ENCODE measurements at regions not wholly inside any gene's neighbourhood (a gene's known extent, or its start where the extent isn't known, plus 50 kb on each side); places are given as distances from the start of the nearest gene placed in this dataset.

DNA sequence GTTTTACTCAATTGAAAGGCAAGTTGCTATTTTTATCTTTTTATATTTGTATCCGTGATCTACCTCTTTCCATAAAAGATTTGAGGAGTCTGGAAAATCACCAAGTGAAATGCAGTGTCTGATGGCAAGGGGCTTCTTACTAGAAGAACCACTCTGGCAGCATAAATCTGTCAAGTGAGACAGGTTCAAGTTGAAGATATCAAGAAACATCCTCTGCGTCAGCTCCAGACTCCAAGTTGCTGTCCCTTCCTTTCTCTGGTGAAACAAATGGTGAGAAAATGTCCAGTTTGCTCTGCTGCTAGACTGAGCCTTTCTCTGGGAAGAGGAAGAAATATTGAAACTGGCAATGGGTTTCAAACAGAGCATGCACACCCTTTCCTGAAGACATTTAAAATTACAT, 411.2 kb downstream of the PLPP3 start:
- TF ChIP-seq POLR2A (IDR thresholded peaks at IDR 0.05; ENCODE audit: low read depth): no peak
- TF ChIP-seq POLR2AphosphoS5 (IDR thresholded peaks at IDR 0.05): no peak
- TF ChIP-seq, protein P1, sequence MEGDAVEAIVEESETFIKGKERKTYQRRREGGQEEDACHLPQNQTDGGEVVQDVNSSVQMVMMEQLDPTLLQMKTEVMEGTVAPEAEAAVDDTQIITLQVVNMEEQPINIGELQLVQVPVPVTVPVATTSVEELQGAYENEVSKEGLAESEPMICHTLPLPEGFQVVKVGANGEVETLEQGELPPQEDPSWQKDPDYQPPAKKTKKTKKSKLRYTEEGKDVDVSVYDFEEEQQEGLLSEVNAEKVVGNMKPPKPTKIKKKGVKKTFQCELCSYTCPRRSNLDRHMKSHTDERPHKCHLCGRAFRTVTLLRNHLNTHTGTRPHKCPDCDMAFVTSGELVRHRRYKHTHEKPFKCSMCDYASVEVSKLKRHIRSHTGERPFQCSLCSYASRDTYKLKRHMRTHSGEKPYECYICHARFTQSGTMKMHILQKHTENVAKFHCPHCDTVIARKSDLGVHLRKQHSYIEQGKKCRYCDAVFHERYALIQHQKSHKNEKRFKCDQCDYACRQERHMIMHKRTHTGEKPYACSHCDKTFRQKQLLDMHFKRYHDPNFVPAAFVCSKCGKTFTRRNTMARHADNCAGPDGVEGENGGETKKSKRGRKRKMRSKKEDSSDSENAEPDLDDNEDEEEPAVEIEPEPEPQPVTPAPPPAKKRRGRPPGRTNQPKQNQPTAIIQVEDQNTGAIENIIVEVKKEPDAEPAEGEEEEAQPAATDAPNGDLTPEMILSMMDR (IDR thresholded peaks at IDR 0.05): no peak
